Mucosa of descending colon (tissue), 3 donors: ENCODE measurements at regions not wholly inside any gene's neighbourhood (a gene's known extent, or its start where the extent isn't known, plus 50 kb on each side); places are given as distances from the start of the nearest gene placed in this dataset.

Experiments used
- ATAC-seq: fragments of 200-7000 bp; cut with Tn5 transposase; one replicate; pipeline ENCODE4 v1.9.1; 2020; ENCODE audit warnings: mild to moderate bottlenecking, moderate library complexity
- DNase-seq, 3 donors: peaks; one replicate each; pipeline ENCODE4 v3.0.0-alpha.2; 2020
- H3K36me3 ChIP-seq: fragments of 200-600 bp; one replicate; pipeline ENCODE4 v1.8.0; 2021; ENCODE audit warnings: low read depth, mild to moderate bottlenecking
- H3K4me1 ChIP-seq: fragments of 200-600 bp; one replicate; pipeline ENCODE4 v1.8.0; 2021; ENCODE audit warnings: low read depth, mild to moderate bottlenecking
- H3K4me3 ChIP-seq: fragments of 200-600 bp; one replicate; pipeline ENCODE4 v1.8.0; 2021; ENCODE audit warnings: mild to moderate bottlenecking
- H3K9me3 ChIP-seq: fragments of 200-600 bp; one replicate; pipeline ENCODE4 v1.8.0; 2021; ENCODE audit warnings: mild to moderate bottlenecking
- CTCF ChIP-seq: fragments of 200-600 bp; IDR thresholded peaks from one replicate; pipeline ENCODE4 v1.8.0; 2022; ENCODE audit warnings: antibody characterized with exemption, mild to moderate bottlenecking
- intact Hi-C, 2 donors: fragments of 100-400 bp; cut with DNase I in 1 of 2; cut with micrococcal nuclease in 1 of 2; formaldehyde crosslinking; loops; one replicate each; pipeline versions ENCODE4 v1.11.0 to v1.11.1; 2022; cut with DNase I, micrococcal nuclease
- donor health status: DM: no; HTN: no; CAD: no; lungs with moderate emphysema.
- donor health status: DM: no; HTN: no; CAD: no.
- donor health status: DM: no; HTN: yes; CAD: no.

DNA sequence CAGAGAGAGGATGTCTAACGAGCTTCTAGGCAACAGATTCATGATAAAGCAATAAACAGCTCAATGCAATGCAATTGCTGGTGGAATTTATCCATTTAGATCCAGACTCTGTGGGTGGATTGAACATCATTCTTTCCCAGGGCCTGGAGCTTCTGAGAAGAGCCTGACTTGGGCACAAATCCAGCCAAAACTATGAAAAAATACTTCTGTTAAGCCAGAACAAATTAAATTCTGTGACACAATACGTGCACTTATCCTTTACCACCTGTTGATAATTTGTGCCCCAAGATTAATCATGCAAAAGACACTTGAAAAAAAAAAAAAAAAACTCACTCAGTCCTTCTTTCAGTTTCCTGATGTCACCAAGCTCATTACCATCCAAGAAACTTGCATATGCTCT, 446.0 kb upstream of the DCN start:
- Histone ChIP-seq H3K4me3 (no peak overlapping the region), H3K36me3 (no peaks in the 10 kb centered on the region), H3K9me3 (no peaks in the 10 kb centered on the region), H3K4me1 (no peaks in the 10 kb centered on the region)
- no peak for TF ChIP-seq CTCF
- DNase-seq (no peak), ATAC-seq (no peak)
- intact Hi-C loops = no loop called here

GRCh38 chr12:91627225-91627624, 444.6 kb upstream of the DCN start:
- intact Hi-C loops = no loop called here
- H3K4me1 ChIP-seq = no peaks in the 10 kb centered on the region
- no peak for ATAC-seq
- no peak overlapping the region for H3K4me3 ChIP-seq
- H3K9me3 ChIP-seq = no peaks in the 10 kb centered on the region
- DNase-seq = no peak
- no peaks in the 10 kb centered on the region for H3K36me3 ChIP-seq
- TF ChIP-seq CTCF = no peak

- no peak for DNase-seq
- H3K36me3 ChIP-seq = no peaks in the 10 kb centered on the region
- no peak for ATAC-seq
- no peaks in the 10 kb centered on the region for H3K4me1 ChIP-seq
- intact Hi-C loops = no loop called here
- TF ChIP-seq CTCF = no peak
- H3K4me3 ChIP-seq = no peak overlapping the region
- H3K9me3 ChIP-seq = no peaks in the 10 kb centered on the region
Observed at GRCh38 chr12:91622981-91623380, 440.4 kb upstream of the DCN start.

DNA sequence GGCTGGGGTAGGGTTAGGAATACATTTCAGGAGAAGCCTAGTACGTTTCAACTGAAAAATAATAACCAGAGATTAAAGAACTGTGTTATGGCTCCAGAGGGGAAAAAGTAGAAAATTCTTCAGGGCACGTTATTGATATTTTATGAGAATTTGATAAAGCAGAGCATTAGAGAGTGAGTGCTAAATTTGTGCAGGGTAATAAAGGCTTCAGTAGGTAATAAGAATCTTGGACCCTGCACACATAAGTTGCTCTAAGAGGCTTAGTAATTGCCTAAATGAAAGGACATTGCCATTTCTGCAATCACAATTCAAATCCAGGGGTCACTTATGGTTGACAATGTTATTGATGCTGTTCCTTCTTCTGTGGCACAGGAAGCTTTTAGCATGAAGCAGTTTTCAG, 439.4 kb upstream of the DCN start:
- no peak for ATAC-seq
- no peak for DNase-seq

GRCh38 chr12:91620992-91621391, 438.4 kb upstream of the DCN start:
- ATAC-seq (no peak), DNase-seq (no peak)
- no peaks in the 10 kb centered on the region for H3K4me1 ChIP-seq
- H3K36me3 ChIP-seq = no peaks in the 10 kb centered on the region
- intact Hi-C loops = no loop called here
- no peak for TF ChIP-seq CTCF
- H3K9me3 ChIP-seq = no peaks in the 10 kb centered on the region
- H3K4me3 ChIP-seq = no peak overlapping the region

More for the DNA sequence above, 439.4 kb upstream of the DCN start:
- no peak for TF ChIP-seq CTCF
- no peaks in the 10 kb centered on the region for H3K4me1 ChIP-seq
- no peaks in the 10 kb centered on the region for H3K36me3 ChIP-seq
- no peak overlapping the region for H3K4me3 ChIP-seq
- intact Hi-C loops = no loop called here
- H3K9me3 ChIP-seq = no peaks in the 10 kb centered on the region

DNA sequence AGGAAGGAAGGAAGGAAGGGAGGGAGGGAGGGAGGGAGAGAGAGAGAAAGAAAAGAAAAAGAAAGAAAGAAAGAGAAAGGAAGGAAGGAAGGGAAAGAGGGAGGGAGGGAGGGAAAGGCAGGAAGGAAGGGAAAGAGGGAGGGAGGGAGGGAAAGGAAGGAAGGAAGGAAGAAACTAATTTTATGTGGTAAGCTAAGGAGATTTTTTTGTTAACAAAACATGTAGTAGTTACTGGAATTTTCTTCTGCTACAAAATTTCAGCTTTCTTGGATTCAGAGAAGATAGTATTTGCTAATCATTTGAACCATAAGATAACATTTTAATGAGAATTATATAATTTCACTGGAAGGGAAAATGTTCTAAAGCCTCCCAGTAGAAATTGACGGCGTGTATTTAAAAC, 437.8 kb upstream of the DCN start:
- ATAC-seq (no peak), DNase-seq (no peak)
- intact Hi-C loops = no loop called here
- no peak overlapping the region for H3K4me3 ChIP-seq
- H3K9me3 ChIP-seq = no peaks in the 10 kb centered on the region
- H3K4me1 ChIP-seq = no peaks in the 10 kb centered on the region
- TF ChIP-seq CTCF = no peak
- H3K36me3 ChIP-seq = no peaks in the 10 kb centered on the region
